Chondrocyte (in vitro differentiated cells): ENCODE measurements at regions not wholly inside any gene's neighbourhood (a gene's known extent, or its start where the extent isn't known, plus 50 kb on each side); places are given as distances from the start of the nearest gene placed in this dataset.

Experiments used
- DNase-seq: peaks from one replicate; pipeline ENCODE4 v3.0.0; 2021; ENCODE audit warnings: mixed read lengths, low spot score
- H3K27ac Mint-ChIP-seq: one replicate; pipeline ENCODE4 v1.8.0; 2021; ENCODE audit warnings: mild to moderate bottlenecking, moderate library complexity, mixed read lengths; ENCODE audit not compliant: unreplicated experiment
- H3K27me3 Mint-ChIP-seq: 2 replicates; pipeline ENCODE4 v1.8.0; 2021; ENCODE audit warnings: low read depth, mixed read lengths
- H3K36me3 Mint-ChIP-seq: 2 replicates; pipeline ENCODE4 v1.8.0; 2021; ENCODE audit warnings: low read depth, mixed read lengths
- H3K4me1 Mint-ChIP-seq: 2 replicates; pipeline ENCODE4 v1.8.0; 2021; ENCODE audit warnings: low read depth, mild to moderate bottlenecking, mixed read lengths
- H3K4me3 Mint-ChIP-seq: one replicate; pipeline ENCODE4 v1.8.0; 2021; ENCODE audit warnings: mild to moderate bottlenecking, moderate library complexity, mixed read lengths; ENCODE audit not compliant: unreplicated experiment
- H3K9me3 Mint-ChIP-seq: 2 replicates; pipeline ENCODE4 v1.8.0; 2021; ENCODE audit warnings: low read depth, mixed read lengths
- CTCF ChIP-seq: fragments of 200-600 bp; sonication (generic); IDR thresholded peaks from 2 replicates; pipeline ENCODE4 v1.5.0; 2021; ENCODE audit warnings: antibody characterized with exemption, mild to moderate bottlenecking, moderate library complexity

- no peaks in the 10 kb centered on the region for H3K36me3 Mint-ChIP-seq
- H3K4me1 Mint-ChIP-seq: peaks cover 42% of the 10 kb centered on the region
- no peak for TF ChIP-seq CTCF
- H3K9me3 Mint-ChIP-seq: peaks cover 2% of the 10 kb centered on the region
- DNase-seq: no peak
- no peaks in the 10 kb centered on the region for H3K27me3 Mint-ChIP-seq
- peak overlapping the region; percentile 89 for H3K27ac Mint-ChIP-seq
- H3K4me3 Mint-ChIP-seq: no peak overlapping the region
These were observed 336.4 kb downstream of the LRIG3 start for GRCh38 chr12:58583940-58584339.

GRCh38 chr12:58584880-58585279 is 335.4 kb downstream of the LRIG3 start:
- DNase-seq: no peak
- H3K9me3 Mint-ChIP-seq: peaks cover 2% of the 10 kb centered on the region

DNA sequence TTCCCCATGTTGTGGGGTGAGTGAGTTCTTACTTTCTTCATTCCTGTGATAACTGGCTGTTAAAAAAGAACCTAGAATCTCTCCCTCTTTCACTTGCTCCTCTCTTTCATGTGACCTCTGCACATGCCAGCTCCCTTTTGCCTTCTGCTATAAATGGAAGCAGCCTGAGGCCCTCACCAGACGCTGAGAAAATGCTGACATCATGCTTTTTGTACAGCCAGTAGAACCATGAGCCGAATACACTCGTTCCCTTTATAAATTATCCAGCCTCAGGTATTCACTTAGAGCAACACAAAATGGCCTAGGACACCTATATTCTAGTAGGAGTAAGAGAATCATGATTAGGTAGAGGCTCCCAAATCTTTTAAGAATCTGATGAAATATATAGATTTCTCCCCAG is 333.5 kb downstream of the LRIG3 start:
- H3K36me3 Mint-ChIP-seq: no peaks in the 10 kb centered on the region
- H3K9me3 Mint-ChIP-seq: peaks cover 2% of the 10 kb centered on the region
- no peak for TF ChIP-seq CTCF
- H3K4me3 Mint-ChIP-seq: no peak overlapping the region
- peaks cover 38% of the 10 kb centered on the region for H3K4me1 Mint-ChIP-seq
- DNase-seq: no peak
- H3K27me3 Mint-ChIP-seq: no peaks in the 10 kb centered on the region
- H3K27ac Mint-ChIP-seq: no peak overlapping the region

More at GRCh38 chr12:58584880-58585279, 335.4 kb downstream of the LRIG3 start:
- H3K4me1 Mint-ChIP-seq: peaks cover 42% of the 10 kb centered on the region
- H3K27me3 Mint-ChIP-seq: no peaks in the 10 kb centered on the region
- TF ChIP-seq CTCF: no peak
- no peak overlapping the region for H3K4me3 Mint-ChIP-seq
- no peaks in the 10 kb centered on the region for H3K36me3 Mint-ChIP-seq
- H3K27ac Mint-ChIP-seq: peak overlapping the region; percentile 89

GRCh38 chr12:58588770-58589169 is 331.5 kb downstream of the LRIG3 start:
- Mint-ChIP-seq H3K27me3 (no peaks in the 10 kb centered on the region), H3K4me3 (no peak overlapping the region), H3K4me1 (peaks cover 29% of the 10 kb centered on the region), H3K36me3 (no peaks in the 10 kb centered on the region), H3K27ac (no peak overlapping the region), H3K9me3 (peaks cover 2% of the 10 kb centered on the region)
- DNase-seq: no peak
- no peak for TF ChIP-seq CTCF

- H3K4me1 Mint-ChIP-seq: peaks cover 6% of the 10 kb centered on the region
- H3K9me3 Mint-ChIP-seq: no peaks in the 10 kb centered on the region
- H3K27ac Mint-ChIP-seq: no peak overlapping the region
- no peak overlapping the region for H3K4me3 Mint-ChIP-seq
- no peak for DNase-seq
- TF ChIP-seq CTCF: no peak
- no peaks in the 10 kb centered on the region for H3K27me3 Mint-ChIP-seq
- no peaks in the 10 kb centered on the region for H3K36me3 Mint-ChIP-seq
These were observed 327.7 kb downstream of the LRIG3 start for GRCh38 chr12:58592475-58593207.
